H7 (cell line): ENCODE measurements at regions not wholly inside any gene's neighbourhood (a gene's known extent, or its start where the extent isn't known, plus 50 kb on each side); places are given as distances from the start of the nearest gene placed in this dataset.
"Not testable (repeated sequence)": the region's sequence is repeated elsewhere in the genome, so short reads cannot be mapped to it uniquely, and the experiment has no call there.

Experiments used
- DNase-seq: peaks from one replicate; pipeline ENCODE4 v3.0.0; 2012
- H3K27me3 ChIP-seq: 2 replicates; pipeline ENCODE4 v1.6.0; 2011; ENCODE audit warnings: mild to moderate bottlenecking, low read length; ENCODE audit not compliant: control insufficient read depth, insufficient read depth
- H3K36me3 ChIP-seq: replicated peaks from 2 replicates; pipeline ENCODE4 v1.5.1; 2011; ENCODE audit warnings: low read length; ENCODE audit not compliant: control insufficient read depth, insufficient read depth
- H3K4me3 ChIP-seq: 2 replicates; pipeline ENCODE4 v1.5.1; 2011; ENCODE audit warnings: low read depth, mild to moderate bottlenecking, control low read depth, low read length, moderate library complexity; ENCODE audit not compliant: insufficient read depth

- Histone ChIP-seq H3K4me3 (no peak overlapping the region), H3K36me3 (no peaks in the 10 kb centered on the region), H3K27me3 (no peaks in the 10 kb centered on the region)
- DNase-seq: no peak
Measured at GRCh38 chr6:144395826-144396225, 110.7 kb downstream of the UTRN start.

GRCh38 chr6:144397141-144397540, 112.0 kb downstream of the UTRN start:
- Histone ChIP-seq H3K36me3 (no peaks in the 10 kb centered on the region), H3K4me3 (no peak overlapping the region), H3K27me3 (no peaks in the 10 kb centered on the region)
- DNase-seq: no peak

- Histone ChIP-seq H3K36me3 (no peaks in the 10 kb centered on the region), H3K27me3 (no peaks in the 10 kb centered on the region), H3K4me3 (no peak overlapping the region)
- DNase-seq: no peak
Measured at GRCh38 chr6:144400321-144400720, 115.2 kb downstream of the UTRN start.

GRCh38 chr6:144401736-144402733, 116.9 kb downstream of the UTRN start:
- no peaks in the 10 kb centered on the region for H3K36me3 ChIP-seq
- no peak for DNase-seq
- H3K4me3 ChIP-seq: no peak overlapping the region
- H3K27me3 ChIP-seq: no peaks in the 10 kb centered on the region

GRCh38 chr6:144402750-144403149, 117.6 kb downstream of the UTRN start:
- no peak for DNase-seq
- no peak overlapping the region for H3K4me3 ChIP-seq
- H3K27me3 ChIP-seq: no peaks in the 10 kb centered on the region
- H3K36me3 ChIP-seq: no peaks in the 10 kb centered on the region

GRCh38 chr6:144405163-144405562, 120.0 kb downstream of the UTRN start:
- Histone ChIP-seq H3K36me3 (no peaks in the 10 kb centered on the region), H3K4me3 (no peak overlapping the region), H3K27me3 (no peaks in the 10 kb centered on the region)
- DNase-seq: no peak

GRCh38 chr6:144406796-144407195, 121.7 kb downstream of the UTRN start:
- no peak overlapping the region for H3K4me3 ChIP-seq
- H3K36me3 ChIP-seq: no peaks in the 10 kb centered on the region
- H3K27me3 ChIP-seq: no peaks in the 10 kb centered on the region
- no peak for DNase-seq

- no peaks in the 10 kb centered on the region for H3K27me3 ChIP-seq
- no peak for DNase-seq
- no peak overlapping the region for H3K4me3 ChIP-seq
- no peaks in the 10 kb centered on the region for H3K36me3 ChIP-seq
Measured at GRCh38 chr6:144408161-144408560, 123.0 kb downstream of the UTRN start.

GRCh38 chr6:144410059-144410458, 124.9 kb downstream of the UTRN start:
- Histone ChIP-seq H3K36me3 (no peaks in the 10 kb centered on the region), H3K4me3 (no peak overlapping the region), H3K27me3 (no peaks in the 10 kb centered on the region)
- DNase-seq: no peak

GRCh38 chr6:144410574-144410973, 125.4 kb downstream of the UTRN start:
- not testable (repeated sequence) for H3K36me3 ChIP-seq, H3K27me3 ChIP-seq, DNase-seq, H3K4me3 ChIP-seq

- H3K36me3 ChIP-seq: no peaks in the 10 kb centered on the region
- no peaks in the 10 kb centered on the region for H3K27me3 ChIP-seq
- no peak overlapping the region for H3K4me3 ChIP-seq
- DNase-seq: no peak
Measured at GRCh38 chr6:144411531-144412165, 126.5 kb downstream of the UTRN start.

GRCh38 chr6:144413418-144413817, 128.3 kb downstream of the UTRN start:
- Histone ChIP-seq H3K4me3 (no peak overlapping the region), H3K36me3 (no peaks in the 10 kb centered on the region), H3K27me3 (no peaks in the 10 kb centered on the region)
- no peak for DNase-seq

GRCh38 chr6:144415014-144415413, 129.9 kb downstream of the UTRN start:
- H3K4me3 ChIP-seq: no peak overlapping the region
- no peaks in the 10 kb centered on the region for H3K36me3 ChIP-seq
- no peak for DNase-seq
- H3K27me3 ChIP-seq: no peaks in the 10 kb centered on the region

GRCh38 chr6:144415835-144416237, 130.7 kb downstream of the UTRN start:
- H3K4me3 ChIP-seq: no peak overlapping the region

GRCh38 chr6:144416244-144416643, 131.1 kb downstream of the UTRN start:
- no peak overlapping the region for H3K4me3 ChIP-seq
- H3K27me3 ChIP-seq: no peaks in the 10 kb centered on the region
- no peak for DNase-seq
- no peaks in the 10 kb centered on the region for H3K36me3 ChIP-seq

More at GRCh38 chr6:144415835-144416237, 130.7 kb downstream of the UTRN start:
- no peaks in the 10 kb centered on the region for H3K27me3 ChIP-seq
- no peaks in the 10 kb centered on the region for H3K36me3 ChIP-seq
- DNase-seq: no peak
